ENCODE measurements at regions not wholly inside any gene's neighbourhood (a gene's known extent, or its start where the extent isn't known, plus 50 kb on each side); places are given as distances from the start of the nearest gene placed in this dataset.

- Histone ChIP-seq H3K4me3 (ENCODE audit: low read depth, low read length, poor library complexity, severe bottlenecking) (no peak overlapping the region), H3K4me1 (ENCODE audit: insufficient read depth, low read length, poor library complexity, severe bottlenecking) (no peaks in the 10 kb centered on the region), H3K9me3 (ENCODE audit: low read length) (no peaks in the 10 kb centered on the region), H3K27ac (ENCODE audit: low read depth, low read length, poor library complexity, severe bottlenecking) (no peak overlapping the region), H3K36me3 (ENCODE audit: insufficient read depth, low read length) (no peaks in the 10 kb centered on the region), H4K20me1 (ENCODE audit: insufficient read depth, low read length) (no peaks in the 10 kb centered on the region), H2AFZ (ENCODE audit: low read length) (no peak overlapping the region), H3K79me2 (ENCODE audit: insufficient read depth, low read depth, low read length) (no peaks in the 10 kb centered on the region), H3K4me2 (ENCODE audit: low read length) (no peak overlapping the region), H3K9me2 (ENCODE audit: insufficient read depth, low read length) (0 out of 2 replicates have a peak, but pooled peaks cover 4% of the 10 kb centered on the region)
- intact Hi-C loops (cut with micrococcal nuclease; ENCODE audit: unreplicated experiment) = no loop called here
- BruUV-seq (replicated peaks) = no TSS peak
- no peak for DNase-seq (ENCODE audit: low spot score)
- ChIA-PET POLR2A (no interaction called here), CTCF (ENCODE audit: unreplicated experiment) (no interaction called here)
- TF ChIP-seq CTCF (conservative IDR thresholded peaks at IDR 0.05; ENCODE audit: low read length) = no peak
Measured at GRCh38 chr13:85031771-85032170, 767.4 kb downstream of the SLITRK6 start.

GRCh38 chr13:85028035-85028434 lies 771.2 kb downstream of the SLITRK6 start:
- no peak for DNase-seq (ENCODE audit: low spot score)
- H3K9me2 ChIP-seq (ENCODE audit: insufficient read depth, low read length) = 0 out of 2 replicates have a peak, but pooled peaks cover 4% of the 10 kb centered on the region
- H3K79me2 ChIP-seq (ENCODE audit: insufficient read depth, low read depth, low read length) = no peaks in the 10 kb centered on the region
- no peak overlapping the region for H3K4me2 ChIP-seq (ENCODE audit: low read length)
- TF ChIP-seq CTCF (conservative IDR thresholded peaks at IDR 0.05; ENCODE audit: low read length) (no peak), EZH2phosphoT487 (IDR thresholded peaks at IDR 0.05; ENCODE audit: borderline replicate concordance, low read depth, low read length) (no peak)
- H2AFZ ChIP-seq (ENCODE audit: low read length) = no peak overlapping the region
- CTCF ChIA-PET (ENCODE audit: unreplicated experiment) = no interaction called here
- no peaks in the 10 kb centered on the region for H3K4me1 ChIP-seq (ENCODE audit: insufficient read depth, low read length, poor library complexity, severe bottlenecking)
- no peak overlapping the region for H3K27ac ChIP-seq (ENCODE audit: low read depth, low read length, poor library complexity, severe bottlenecking)
- POLR2A ChIA-PET = no interaction called here
- no peaks in the 10 kb centered on the region for H3K9me3 ChIP-seq (ENCODE audit: low read length)
- no peak overlapping the region for H3K4me3 ChIP-seq (ENCODE audit: low read depth, low read length, poor library complexity, severe bottlenecking)
- no peaks in the 10 kb centered on the region for H3K36me3 ChIP-seq (ENCODE audit: insufficient read depth, low read length)
- no peaks in the 10 kb centered on the region for H4K20me1 ChIP-seq (ENCODE audit: insufficient read depth, low read length)
- intact Hi-C loops (cut with micrococcal nuclease; ENCODE audit: unreplicated experiment) = no loop called here
- no TSS peak for BruUV-seq (replicated peaks)

GRCh38 chr13:85019121-85019520 lies 780.1 kb downstream of the SLITRK6 start:
- Histone ChIP-seq H4K20me1 (ENCODE audit: insufficient read depth, low read length) (no peaks in the 10 kb centered on the region), H3K4me2 (ENCODE audit: low read length) (no peak overlapping the region), H3K9me3 (ENCODE audit: low read length) (no peaks in the 10 kb centered on the region), H3K36me3 (ENCODE audit: insufficient read depth, low read length) (no peaks in the 10 kb centered on the region), H2AFZ (ENCODE audit: low read length) (no peak overlapping the region), H3K9me2 (ENCODE audit: insufficient read depth, low read length) (no peaks in the 10 kb centered on the region), H3K4me1 (ENCODE audit: insufficient read depth, low read length, poor library complexity, severe bottlenecking) (no peaks in the 10 kb centered on the region), H3K27ac (ENCODE audit: low read depth, low read length, poor library complexity, severe bottlenecking) (no peak overlapping the region), H3K79me2 (ENCODE audit: insufficient read depth, low read depth, low read length) (no peaks in the 10 kb centered on the region), H3K4me3 (ENCODE audit: low read depth, low read length, poor library complexity, severe bottlenecking) (no peak overlapping the region)
- ChIA-PET CTCF (ENCODE audit: unreplicated experiment) (no interaction called here), POLR2A (interaction anchor here (0.7 kb wide), 1 partner anchor 301 kb away, joined by 3 read pairs; no protein-coding TSS in a partner anchor)
- no TSS peak for BruUV-seq (replicated peaks)
- intact Hi-C loops (cut with micrococcal nuclease; ENCODE audit: unreplicated experiment) = no loop called here
- TF ChIP-seq CTCF (conservative IDR thresholded peaks at IDR 0.05; ENCODE audit: low read length) = no peak
- no peak for TF ChIP-seq EZH2phosphoT487 (IDR thresholded peaks at IDR 0.05; ENCODE audit: borderline replicate concordance, low read depth, low read length)
- DNase-seq (ENCODE audit: low spot score) = no peak
